ENCODE measurements at regions not wholly inside any gene's neighbourhood (a gene's known extent, or its start where the extent isn't known, plus 50 kb on each side); places are given as distances from the start of the nearest gene placed in this dataset.

DNA sequence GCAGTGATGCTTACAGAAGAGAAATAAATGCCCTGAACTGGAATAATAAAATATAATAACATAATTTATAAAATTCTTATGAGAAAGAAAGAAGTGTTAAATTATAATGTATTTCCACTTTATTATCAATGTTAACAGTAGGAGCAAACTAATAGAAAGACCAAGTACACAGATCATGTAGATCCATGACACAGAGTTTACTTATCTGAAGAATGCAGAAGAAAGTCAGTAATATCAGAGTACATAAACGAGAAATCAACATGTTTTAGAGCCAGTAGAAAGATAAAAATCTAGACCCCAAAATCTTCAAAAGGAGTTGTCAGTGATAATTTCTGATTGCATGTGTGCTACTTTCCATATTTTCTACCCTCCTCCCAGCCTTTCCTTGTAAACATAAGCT lies 334.8 kb upstream of the MANEA start:
- no peaks in the 10 kb centered on the region for H3K4me1 ChIP-seq (ENCODE audit: insufficient read depth, low read length, poor library complexity, severe bottlenecking)
- POLR2A ChIA-PET = interaction anchor here (1.3 kb wide), 1 partner anchor 16 kb away, joined by 3 read pairs; no protein-coding TSS in a partner anchor
- H3K4me3 ChIP-seq (ENCODE audit: low read depth, low read length, poor library complexity, severe bottlenecking) = no peak overlapping the region

DNA sequence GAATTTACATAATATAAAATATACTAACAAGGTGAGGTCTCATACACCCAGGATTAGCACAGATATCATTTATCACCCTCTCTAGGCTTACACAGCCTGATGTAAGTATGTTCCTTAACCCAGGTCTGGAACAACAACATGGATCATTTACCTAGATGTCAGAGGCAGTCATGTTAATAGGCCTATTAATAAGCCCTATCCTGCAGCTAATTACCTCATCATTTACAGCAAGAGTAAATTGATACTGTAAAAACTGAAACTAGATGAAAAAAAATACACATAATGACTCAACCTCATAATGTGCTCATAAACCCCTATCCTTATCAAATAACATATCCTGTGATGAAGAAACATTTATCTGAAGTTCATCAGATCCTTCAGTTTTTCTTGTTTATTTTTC lies 334.3 kb upstream of the MANEA start:
- Histone ChIP-seq H3K4me2 (ENCODE audit: low read length) (no peak overlapping the region), H3K9me3 (ENCODE audit: low read length) (no peaks in the 10 kb centered on the region), H4K20me1 (ENCODE audit: insufficient read depth, low read length) (no peaks in the 10 kb centered on the region), H3K4me3 (ENCODE audit: low read depth, low read length, poor library complexity, severe bottlenecking) (no peak overlapping the region), H3K27ac (ENCODE audit: low read depth, low read length, poor library complexity, severe bottlenecking) (no peak overlapping the region), H3K79me2 (ENCODE audit: insufficient read depth, low read depth, low read length) (no peaks in the 10 kb centered on the region), H2AFZ (ENCODE audit: low read length) (no peak overlapping the region), H3K4me1 (ENCODE audit: insufficient read depth, low read length, poor library complexity, severe bottlenecking) (no peaks in the 10 kb centered on the region), H3K36me3 (ENCODE audit: insufficient read depth, low read length) (no peaks in the 10 kb centered on the region), H3K9me2 (ENCODE audit: insufficient read depth, low read length) (no peaks in the 10 kb centered on the region)
- POLR2A ChIA-PET = interaction anchor here (0.6 kb wide), 1 partner anchor 1089 kb away, joined by 4 read pairs; no protein-coding TSS in a partner anchor
- CTCF ChIA-PET (ENCODE audit: unreplicated experiment) = no interaction called here
- no peak for DNase-seq (ENCODE audit: low spot score)
- TF ChIP-seq EZH2phosphoT487 (IDR thresholded peaks at IDR 0.05; ENCODE audit: borderline replicate concordance, low read depth, low read length) = no peak
- TF ChIP-seq, protein P1, sequence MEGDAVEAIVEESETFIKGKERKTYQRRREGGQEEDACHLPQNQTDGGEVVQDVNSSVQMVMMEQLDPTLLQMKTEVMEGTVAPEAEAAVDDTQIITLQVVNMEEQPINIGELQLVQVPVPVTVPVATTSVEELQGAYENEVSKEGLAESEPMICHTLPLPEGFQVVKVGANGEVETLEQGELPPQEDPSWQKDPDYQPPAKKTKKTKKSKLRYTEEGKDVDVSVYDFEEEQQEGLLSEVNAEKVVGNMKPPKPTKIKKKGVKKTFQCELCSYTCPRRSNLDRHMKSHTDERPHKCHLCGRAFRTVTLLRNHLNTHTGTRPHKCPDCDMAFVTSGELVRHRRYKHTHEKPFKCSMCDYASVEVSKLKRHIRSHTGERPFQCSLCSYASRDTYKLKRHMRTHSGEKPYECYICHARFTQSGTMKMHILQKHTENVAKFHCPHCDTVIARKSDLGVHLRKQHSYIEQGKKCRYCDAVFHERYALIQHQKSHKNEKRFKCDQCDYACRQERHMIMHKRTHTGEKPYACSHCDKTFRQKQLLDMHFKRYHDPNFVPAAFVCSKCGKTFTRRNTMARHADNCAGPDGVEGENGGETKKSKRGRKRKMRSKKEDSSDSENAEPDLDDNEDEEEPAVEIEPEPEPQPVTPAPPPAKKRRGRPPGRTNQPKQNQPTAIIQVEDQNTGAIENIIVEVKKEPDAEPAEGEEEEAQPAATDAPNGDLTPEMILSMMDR (conservative IDR thresholded peaks at IDR 0.05; ENCODE audit: low read length) = no peak
- intact Hi-C loops (cut with micrococcal nuclease; ENCODE audit: unreplicated experiment) = no loop called here
- no TSS peak for BruUV-seq (replicated peaks)

More for the DNA sequence above, 334.8 kb upstream of the MANEA start:
- no peak for TF ChIP-seq EZH2phosphoT487 (IDR thresholded peaks at IDR 0.05; ENCODE audit: borderline replicate concordance, low read depth, low read length)
- TF ChIP-seq, protein P1 (conservative IDR thresholded peaks at IDR 0.05; ENCODE audit: low read length) = no peak
- Histone ChIP-seq H3K9me2 (ENCODE audit: insufficient read depth, low read length) (no peaks in the 10 kb centered on the region), H4K20me1 (ENCODE audit: insufficient read depth, low read length) (no peaks in the 10 kb centered on the region), H3K4me2 (ENCODE audit: low read length) (no peak overlapping the region), H2AFZ (ENCODE audit: low read length) (no peak overlapping the region), H3K27ac (ENCODE audit: low read depth, low read length, poor library complexity, severe bottlenecking) (no peak overlapping the region), H3K9me3 (ENCODE audit: low read length) (no peaks in the 10 kb centered on the region), H3K79me2 (ENCODE audit: insufficient read depth, low read depth, low read length) (no peaks in the 10 kb centered on the region), H3K36me3 (ENCODE audit: insufficient read depth, low read length) (no peaks in the 10 kb centered on the region)
- no TSS peak for BruUV-seq (replicated peaks)
- intact Hi-C loops (cut with micrococcal nuclease; ENCODE audit: unreplicated experiment) = no loop called here
- CTCF ChIA-PET (ENCODE audit: unreplicated experiment) = no interaction called here
- DNase-seq (ENCODE audit: low spot score) = no peak

DNA sequence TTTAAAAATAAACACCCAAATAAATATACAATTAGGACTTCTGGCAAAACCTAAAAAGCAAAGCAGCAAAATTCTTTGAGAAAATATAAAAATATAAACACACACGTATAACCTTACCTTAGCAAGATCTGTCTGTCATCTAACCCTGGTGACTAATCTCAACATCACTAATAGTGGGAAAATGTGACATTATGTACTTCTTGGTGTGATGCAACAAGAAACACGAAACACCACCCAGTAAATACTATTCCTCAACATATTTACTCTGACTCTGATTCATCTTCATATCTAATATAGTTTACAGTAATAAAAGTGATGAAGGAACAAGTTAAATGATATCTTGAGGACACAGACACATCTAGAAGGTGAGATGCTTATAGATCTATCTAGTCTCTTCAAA lies 332.6 kb upstream of the MANEA start:
- H3K27ac ChIP-seq (ENCODE audit: low read depth, low read length, poor library complexity, severe bottlenecking) = no peak overlapping the region
- H3K4me3 ChIP-seq (ENCODE audit: low read depth, low read length, poor library complexity, severe bottlenecking) = no peak overlapping the region
- H4K20me1 ChIP-seq (ENCODE audit: insufficient read depth, low read length) = no peaks in the 10 kb centered on the region
- BruUV-seq (replicated peaks) = no TSS peak
- H3K9me3 ChIP-seq (ENCODE audit: low read length) = no peaks in the 10 kb centered on the region
- no peaks in the 10 kb centered on the region for H3K79me2 ChIP-seq (ENCODE audit: insufficient read depth, low read depth, low read length)
- TF ChIP-seq, protein P1 (conservative IDR thresholded peaks at IDR 0.05; ENCODE audit: low read length) = no peak
- TF ChIP-seq EZH2phosphoT487 (IDR thresholded peaks at IDR 0.05; ENCODE audit: borderline replicate concordance, low read depth, low read length) = no peak
- CTCF ChIA-PET (ENCODE audit: unreplicated experiment) = no interaction called here
- no peaks in the 10 kb centered on the region for H3K36me3 ChIP-seq (ENCODE audit: insufficient read depth, low read length)
- POLR2A ChIA-PET = no interaction called here
- H3K9me2 ChIP-seq (ENCODE audit: insufficient read depth, low read length) = no peaks in the 10 kb centered on the region
- intact Hi-C loops (cut with micrococcal nuclease; ENCODE audit: unreplicated experiment) = no loop called here
- DNase-seq (ENCODE audit: low spot score) = no peak
- H2AFZ ChIP-seq (ENCODE audit: low read length) = no peak overlapping the region
- H3K4me1 ChIP-seq (ENCODE audit: insufficient read depth, low read length, poor library complexity, severe bottlenecking) = peaks cover 6% of the 10 kb centered on the region
- H3K4me2 ChIP-seq (ENCODE audit: low read length) = no peak overlapping the region

Data from OCI-LY7 (cell line).